ENCODE measurements at regions not wholly inside any gene's neighbourhood (a gene's known extent, or its start where the extent isn't known, plus 50 kb on each side); places are given as distances from the start of the nearest gene placed in this dataset.
A peak's percentile ranks its signal among the peaks of the same experiment; 100 is the strongest.

GRCh38 chr10:9209105-9209798 is 1154.8 kb downstream of the GATA3 start:
- peak; percentile 62 for DNase-seq
- no peak overlapping the region for H3K9ac ChIP-seq
- H3K4me1 ChIP-seq (ENCODE audit: insufficient read depth): no peaks in the 10 kb centered on the region
- H3K4me2 ChIP-seq (ENCODE audit: unreplicated experiment): no peak overlapping the region
- no peaks in the 10 kb centered on the region for H3K79me2 ChIP-seq (ENCODE audit: insufficient read depth)
- in situ Hi-C loops (cut with MboI): no loop called here
- H4K20me1 ChIP-seq (ENCODE audit: insufficient read depth): no peaks in the 10 kb centered on the region
- H3K9me2 ChIP-seq (ENCODE audit: insufficient read depth): no peaks in the 10 kb centered on the region
- 20 to 22% methylated on average over 13 of the region's 13 CpGs for WGBS, 2 experiments (ENCODE audit: low coverage in 1 of 2, low lambda C conversion rate in 2 of 2, missing lambda C conversion rate in 2 of 2)
- H3K9me3 ChIP-seq (ENCODE audit: low read depth): no peaks in the 10 kb centered on the region
- H3K27me3 ChIP-seq (replicated peaks; ENCODE audit: insufficient read depth): no peaks in the 10 kb centered on the region; the same call in 1 of the 2 replicates
- no peak overlapping the region for H3K27ac ChIP-seq
- no peaks in the 10 kb centered on the region for H3F3A ChIP-seq (ENCODE audit: insufficient read depth)
- TF ChIP-seq EZH2 (IDR thresholded peaks at IDR 0.05; ENCODE audit: insufficient read depth, poor library complexity, severe bottlenecking): no peak
- no peak for TF ChIP-seq EZH2phosphoT487 (IDR thresholded peaks at IDR 0.05; ENCODE audit: insufficient read depth, low read depth)
- H3K36me3 ChIP-seq (ENCODE audit: low read depth): no peaks in the 10 kb centered on the region
- H3K4me3 ChIP-seq: no peak overlapping the region
- no peak overlapping the region for H2AFZ ChIP-seq

GRCh38 chr10:9211228-9211627 is 1156.7 kb downstream of the GATA3 start:
- TF ChIP-seq EZH2phosphoT487 (IDR thresholded peaks at IDR 0.05; ENCODE audit: insufficient read depth, low read depth): no peak
- no peak for TF ChIP-seq EZH2 (IDR thresholded peaks at IDR 0.05; ENCODE audit: insufficient read depth, poor library complexity, severe bottlenecking)
- Histone ChIP-seq H3K4me1 (ENCODE audit: insufficient read depth) (no peaks in the 10 kb centered on the region), H3K9ac (no peak overlapping the region), H3K27ac (no peak overlapping the region), H3K4me2 (ENCODE audit: unreplicated experiment) (no peak overlapping the region), H3K4me3 (no peak overlapping the region), H3F3A (ENCODE audit: insufficient read depth) (no peaks in the 10 kb centered on the region), H3K27me3 (replicated peaks; ENCODE audit: insufficient read depth) (no peaks in the 10 kb centered on the region; the same call in 1 of the 2 replicates), H3K79me2 (ENCODE audit: insufficient read depth) (no peaks in the 10 kb centered on the region), H3K36me3 (ENCODE audit: low read depth) (no peaks in the 10 kb centered on the region), H3K9me3 (ENCODE audit: low read depth) (no peaks in the 10 kb centered on the region), H3K9me2 (ENCODE audit: insufficient read depth) (no peaks in the 10 kb centered on the region), H4K20me1 (ENCODE audit: insufficient read depth) (no peaks in the 10 kb centered on the region), H2AFZ (no peak overlapping the region)
- in situ Hi-C loops (cut with MboI): loop anchor here (10.0 kb wide), 2 partner anchors 94 to 1346 kb away; no protein-coding TSS in a partner anchor
- DNase-seq: peak; percentile 25
- WGBS, 2 experiments (ENCODE audit: low coverage in 1 of 2, low lambda C conversion rate in 2 of 2, missing lambda C conversion rate in 2 of 2): 69 to 75% methylated on average over 2 of the region's 2 CpGs

- Histone ChIP-seq H3K36me3 (ENCODE audit: low read depth) (no peaks in the 10 kb centered on the region), H3K27me3 (replicated peaks; ENCODE audit: insufficient read depth) (no peaks in the 10 kb centered on the region), H3K79me2 (ENCODE audit: insufficient read depth) (no peaks in the 10 kb centered on the region), H3K9me3 (ENCODE audit: low read depth) (no peaks in the 10 kb centered on the region), H3K9ac (no peak overlapping the region), H3F3A (ENCODE audit: insufficient read depth) (no peaks in the 10 kb centered on the region), H3K4me2 (ENCODE audit: unreplicated experiment) (no peak overlapping the region), H2AFZ (no peak overlapping the region), H3K27ac (no peak overlapping the region), H4K20me1 (ENCODE audit: insufficient read depth) (no peaks in the 10 kb centered on the region), H3K9me2 (ENCODE audit: insufficient read depth) (no peaks in the 10 kb centered on the region), H3K4me1 (ENCODE audit: insufficient read depth) (no peaks in the 10 kb centered on the region), H3K4me3 (no peak overlapping the region)
- TF ChIP-seq EZH2phosphoT487 (IDR thresholded peaks at IDR 0.05; ENCODE audit: insufficient read depth, low read depth): no peak
- TF ChIP-seq EZH2 (IDR thresholded peaks at IDR 0.05; ENCODE audit: insufficient read depth, poor library complexity, severe bottlenecking): no peak
- in situ Hi-C loops (cut with MboI): loop anchor here (10.0 kb wide), 2 partner anchors 90 to 1350 kb away; no protein-coding TSS in a partner anchor
- DNase-seq: no peak
- 83% methylated on average over 7 of the region's 7 CpGs for WGBS, 2 experiments (ENCODE audit: low coverage in 1 of 2, low lambda C conversion rate in 2 of 2, missing lambda C conversion rate in 2 of 2)
Measured at GRCh38 chr10:9214618-9215017, 1160.1 kb downstream of the GATA3 start.

- Histone ChIP-seq H3K79me2 (ENCODE audit: insufficient read depth) (no peaks in the 10 kb centered on the region), H4K20me1 (ENCODE audit: insufficient read depth) (no peaks in the 10 kb centered on the region), H3K27me3 (replicated peaks; ENCODE audit: insufficient read depth) (no peaks in the 10 kb centered on the region), H3F3A (ENCODE audit: insufficient read depth) (no peaks in the 10 kb centered on the region), H3K36me3 (ENCODE audit: low read depth) (no peaks in the 10 kb centered on the region), H3K4me2 (ENCODE audit: unreplicated experiment) (no peak overlapping the region), H3K9ac (no peak overlapping the region), H3K4me1 (ENCODE audit: insufficient read depth) (no peaks in the 10 kb centered on the region), H3K9me3 (ENCODE audit: low read depth) (no peaks in the 10 kb centered on the region), H2AFZ (no peak overlapping the region), H3K9me2 (ENCODE audit: insufficient read depth) (no peaks in the 10 kb centered on the region), H3K27ac (no peak overlapping the region), H3K4me3 (no peak overlapping the region)
- 67 to 79% methylated on average over 2 of the region's 2 CpGs for WGBS, 2 experiments (ENCODE audit: low coverage in 1 of 2, low lambda C conversion rate in 2 of 2, missing lambda C conversion rate in 2 of 2)
- TF ChIP-seq EZH2phosphoT487 (IDR thresholded peaks at IDR 0.05; ENCODE audit: insufficient read depth, low read depth) (no peak), EZH2 (IDR thresholded peaks at IDR 0.05; ENCODE audit: insufficient read depth, poor library complexity, severe bottlenecking) (no peak)
- in situ Hi-C loops (cut with MboI): loop anchor here (10.0 kb wide), 2 partner anchors 90 to 1350 kb away; no protein-coding TSS in a partner anchor
- no peak for DNase-seq
Measured at GRCh38 chr10:9215121-9215520, 1160.6 kb downstream of the GATA3 start.
